RWPE1 (cell line): ENCODE measurements at regions not wholly inside any gene's neighbourhood (a gene's known extent, or its start where the extent isn't known, plus 50 kb on each side); places are given as distances from the start of the nearest gene placed in this dataset.

Experiments used
- CTCF ChIA-PET: fragments of 350-600 bp; sonication (Branson Sonifier 250); formaldehyde crosslinking; extraction: SDS; loops from one replicate; lab custom pipeline; 2021; lab: Yijun Ruan, JAX
- POLR2A ChIA-PET: fragments of 400-600 bp; formaldehyde crosslinking; extraction: SDS; loops from one replicate; lab custom pipeline; 2020; ENCODE audit warnings: antibody characterized with exemption; ENCODE audit not compliant: low non-redundant PET; lab: Yijun Ruan, JAX
- DNase-seq: peaks from one replicate; pipeline ENCODE4 v3.0.0; 2012; ENCODE audit warnings: low spot score
- H3K27ac ChIP-seq: fragments of 450-650 bp; 2 replicates; pipeline ENCODE4 v1.5.1; 2017
- TF ChIP-seq, protein P1 (sequence below): fragments of 450-650 bp; conservative IDR thresholded peaks from 2 replicates; pipeline ENCODE4 v1.5.1; 2017; ENCODE audit warnings: low read depth, mild to moderate bottlenecking

DNA sequence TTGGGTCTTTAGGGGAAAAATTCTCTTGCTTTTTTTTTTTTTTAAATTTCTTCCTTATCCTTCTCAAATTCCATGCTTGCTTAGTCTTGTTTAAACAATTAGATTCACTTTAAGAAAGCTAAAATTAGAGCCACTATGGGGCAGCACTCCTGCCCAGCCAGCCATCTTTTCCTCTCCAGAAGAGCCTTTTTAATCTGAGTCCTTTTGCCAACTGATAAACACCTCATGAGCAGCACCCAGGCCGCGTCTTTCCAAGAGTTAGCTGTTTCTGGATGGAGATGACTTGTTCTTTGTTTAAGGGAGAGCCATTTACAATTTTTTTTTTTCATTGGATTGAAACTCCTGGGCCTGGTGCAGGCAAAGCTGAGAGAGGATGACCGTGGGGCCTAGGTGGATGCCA is 53.3 kb upstream of the TSPAN2 start:
- ChIA-PET CTCF (interaction anchor here (0.7 to 2.4 kb wide), 4 partner anchors 321 to 635 kb away, joined by 3 to 13 read pairs (median 8); no protein-coding TSS in a partner anchor), POLR2A (no interaction called here)
- TF ChIP-seq, protein P1, sequence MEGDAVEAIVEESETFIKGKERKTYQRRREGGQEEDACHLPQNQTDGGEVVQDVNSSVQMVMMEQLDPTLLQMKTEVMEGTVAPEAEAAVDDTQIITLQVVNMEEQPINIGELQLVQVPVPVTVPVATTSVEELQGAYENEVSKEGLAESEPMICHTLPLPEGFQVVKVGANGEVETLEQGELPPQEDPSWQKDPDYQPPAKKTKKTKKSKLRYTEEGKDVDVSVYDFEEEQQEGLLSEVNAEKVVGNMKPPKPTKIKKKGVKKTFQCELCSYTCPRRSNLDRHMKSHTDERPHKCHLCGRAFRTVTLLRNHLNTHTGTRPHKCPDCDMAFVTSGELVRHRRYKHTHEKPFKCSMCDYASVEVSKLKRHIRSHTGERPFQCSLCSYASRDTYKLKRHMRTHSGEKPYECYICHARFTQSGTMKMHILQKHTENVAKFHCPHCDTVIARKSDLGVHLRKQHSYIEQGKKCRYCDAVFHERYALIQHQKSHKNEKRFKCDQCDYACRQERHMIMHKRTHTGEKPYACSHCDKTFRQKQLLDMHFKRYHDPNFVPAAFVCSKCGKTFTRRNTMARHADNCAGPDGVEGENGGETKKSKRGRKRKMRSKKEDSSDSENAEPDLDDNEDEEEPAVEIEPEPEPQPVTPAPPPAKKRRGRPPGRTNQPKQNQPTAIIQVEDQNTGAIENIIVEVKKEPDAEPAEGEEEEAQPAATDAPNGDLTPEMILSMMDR, result no peak
- no peak for DNase-seq
- H3K27ac ChIP-seq, result no peak overlapping the region

DNA sequence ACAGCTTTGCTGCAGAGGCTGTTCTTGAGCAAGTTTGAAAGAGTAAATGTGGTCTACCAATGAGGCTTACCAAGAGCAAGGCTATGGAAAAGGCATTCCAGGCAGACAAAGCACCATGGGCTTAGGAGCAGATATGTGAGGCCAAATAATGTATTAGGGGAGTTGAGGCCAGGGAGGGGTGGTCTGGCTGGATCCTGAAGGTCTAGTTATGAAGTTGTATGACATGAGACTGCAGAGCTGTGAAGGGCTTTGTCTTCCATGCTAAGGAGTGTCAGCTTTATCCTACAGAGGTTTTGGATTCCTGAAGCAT is 51.8 kb upstream of the TSPAN2 start:
- POLR2A ChIA-PET, result interaction anchor here (0.5 kb wide), 1 partner anchor 31 kb away, joined by 5 read pairs; no protein-coding TSS in a partner anchor
- DNase-seq, result no peak

DNA sequence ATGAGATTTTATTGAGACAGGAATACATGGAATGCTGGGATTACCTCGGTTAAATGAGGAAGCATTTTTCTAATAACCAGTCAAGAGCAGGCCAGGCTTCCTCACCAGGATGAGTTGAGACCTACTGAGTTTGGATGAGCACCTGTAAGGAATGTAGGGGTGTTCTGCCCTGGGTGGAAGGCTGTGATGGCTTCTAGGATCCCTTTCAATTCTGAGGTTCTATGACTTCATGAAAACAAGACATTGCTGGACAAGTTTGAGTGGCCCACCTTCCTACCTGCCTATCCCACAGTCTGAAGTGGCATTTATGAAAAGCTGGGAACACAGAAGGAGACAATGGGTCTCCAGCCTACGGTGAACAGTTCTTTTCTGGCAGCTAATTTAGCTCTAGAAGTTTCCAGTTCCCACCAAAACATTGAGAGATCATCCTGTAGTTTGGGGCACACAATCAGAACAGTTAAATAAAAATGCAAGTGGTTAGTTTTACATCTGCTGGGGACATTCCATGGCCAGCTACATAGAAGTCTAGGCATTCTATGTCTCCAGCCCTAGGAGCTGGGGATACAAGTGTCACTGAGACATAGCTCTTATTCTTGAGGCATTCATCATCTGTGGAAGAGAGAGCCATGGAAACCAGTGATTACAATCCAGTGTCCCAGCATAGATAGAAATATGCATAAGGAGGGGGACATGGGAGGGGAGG is 51.3 kb upstream of the TSPAN2 start:
- TF ChIP-seq, protein P1, result no peak
- DNase-seq, result no peak
- CTCF ChIA-PET, result interaction anchor here (0.8 to 3.9 kb wide), 2 partner anchors 455 to 528 kb away, joined by 5 to 18 read pairs; no protein-coding TSS in a partner anchor

More for the DNA sequence above, 51.8 kb upstream of the TSPAN2 start:
- no peak overlapping the region for H3K27ac ChIP-seq
- TF ChIP-seq, protein P1, result no peak
- CTCF ChIA-PET, result interaction anchor here (0.8 to 3.9 kb wide), 3 partner anchors 323 to 528 kb away, joined by 3 to 18 read pairs (median 5); no protein-coding TSS in a partner anchor

DNA sequence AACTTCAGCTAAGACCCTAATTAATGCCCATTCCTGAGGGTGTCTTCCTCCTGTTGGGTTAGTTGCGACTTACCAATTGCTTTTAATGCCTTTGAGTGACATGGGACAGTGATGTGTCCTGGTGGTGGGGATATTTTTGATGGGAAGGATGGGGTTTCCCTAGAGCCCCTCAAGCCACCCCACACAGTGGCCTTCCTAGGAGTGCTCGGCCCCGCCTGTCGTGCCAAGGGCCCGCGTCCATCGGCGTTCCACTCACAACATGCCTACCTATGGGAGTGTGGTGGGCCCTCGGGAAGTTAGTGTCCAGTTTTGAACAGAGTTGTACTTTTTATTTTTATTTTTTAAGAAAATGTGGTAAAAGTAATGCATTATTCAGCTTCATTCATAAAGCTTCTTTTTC is 50.1 kb upstream of the TSPAN2 start:
- ChIA-PET CTCF (interaction anchor here (0.6 to 3.9 kb wide), 25 partner anchors 19 to 457 kb away, joined by 3 to 18 read pairs (median 3); partner anchors contain the start of gene NGF), POLR2A (no interaction called here)
- DNase-seq, result no peak
- TF ChIP-seq, protein P1, result no peak
- no peak overlapping the region for H3K27ac ChIP-seq

More for the DNA sequence above, 51.3 kb upstream of the TSPAN2 start:
- H3K27ac ChIP-seq, result no peak overlapping the region
- POLR2A ChIA-PET, result interaction anchor here (0.5 kb wide), 1 partner anchor 30 kb away, joined by 5 read pairs; no protein-coding TSS in a partner anchor
